DMS 273 (cell line): ENCODE measurements at regions not wholly inside any gene's neighbourhood (a gene's known extent, or its start where the extent isn't known, plus 50 kb on each side); places are given as distances from the start of the nearest gene placed in this dataset.
"Not testable (repeated sequence)": the region's sequence is repeated elsewhere in the genome, so short reads cannot be mapped to it uniquely, and the experiment has no call there.

Experiments used
- DNase-seq: peaks from one replicate; lab custom pipeline; 2025; ENCODE audit not compliant: unreplicated experiment; lab: John Stamatoyannopoulos, UW

DNA sequence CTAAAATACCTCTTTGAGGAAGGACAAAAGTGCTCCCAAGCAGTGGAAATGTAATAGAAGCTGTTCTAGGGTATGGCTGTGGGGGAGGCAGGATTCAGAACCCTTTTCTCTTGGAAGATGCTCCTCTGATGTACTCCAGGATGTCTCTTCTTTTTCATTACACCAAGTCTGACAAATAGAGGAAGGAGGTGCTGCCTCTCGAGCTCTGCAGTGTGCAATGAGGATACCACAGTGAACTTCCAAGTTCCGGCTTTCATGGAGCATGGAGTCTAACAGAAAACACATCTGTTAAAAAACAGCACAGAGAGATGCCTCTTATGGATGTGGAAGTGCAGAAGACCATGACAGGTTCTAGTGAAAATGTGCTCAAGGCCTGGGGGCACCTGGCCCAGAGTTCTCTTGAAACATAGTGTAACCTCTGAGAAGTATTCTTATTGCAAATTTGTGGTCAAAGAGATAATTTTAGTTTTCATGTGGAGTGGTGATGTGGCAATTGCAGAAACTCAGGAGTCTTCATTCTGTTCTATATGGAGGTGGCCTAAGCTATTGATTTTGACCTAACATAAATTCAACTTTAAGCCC, 362.0 kb upstream of the CITED2 start:
- DNase-seq, result no peak

DNA sequence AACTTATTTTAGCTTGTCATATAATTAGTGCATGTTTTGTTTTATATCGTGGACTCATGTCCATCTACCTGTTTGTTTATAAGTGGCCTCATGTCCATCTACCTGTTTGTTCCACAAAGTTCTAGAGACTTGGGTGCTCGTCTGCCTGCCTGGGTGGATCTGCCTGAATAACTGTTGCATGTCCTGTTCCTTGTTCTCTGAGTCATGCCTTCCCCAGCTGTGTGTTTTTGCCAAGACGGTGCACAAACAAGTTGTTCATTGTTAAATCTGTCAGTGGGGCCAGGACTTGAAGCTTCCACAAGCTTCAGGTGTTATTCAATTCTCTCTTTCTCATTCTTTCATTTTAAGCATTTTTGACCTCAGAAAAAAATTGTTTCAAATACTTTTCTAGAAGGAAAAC, 358.0 kb upstream of the CITED2 start:
- no peak for DNase-seq

DNA sequence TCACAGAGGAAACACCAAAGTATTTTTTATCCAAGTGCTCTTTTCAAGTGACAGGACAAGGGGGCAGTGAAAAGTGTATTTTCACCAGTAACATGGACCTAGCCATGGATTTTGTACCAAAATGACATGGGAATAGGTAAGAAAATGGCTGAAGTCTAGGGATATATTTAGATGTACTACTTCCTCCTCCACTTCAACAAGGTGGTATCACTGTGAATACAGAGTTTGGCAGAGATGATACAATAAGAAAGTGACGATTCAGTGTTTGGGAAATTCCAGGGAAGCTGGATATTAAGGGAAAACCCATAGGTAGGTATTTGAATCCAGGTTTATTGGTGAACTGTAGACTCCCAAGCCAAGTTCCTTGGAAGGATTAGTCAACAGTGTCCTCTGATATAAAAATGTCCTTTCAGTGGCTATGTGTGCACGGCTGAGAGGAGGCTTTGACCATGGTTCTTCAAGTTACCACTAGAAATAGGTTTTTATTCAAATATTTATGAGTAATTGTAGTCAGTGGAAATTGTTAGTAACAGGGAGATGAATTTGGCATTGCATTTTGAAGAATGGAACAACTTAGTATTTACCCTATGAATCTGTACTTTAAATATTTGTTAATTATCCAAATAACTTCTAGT, 356.0 kb upstream of the CITED2 start:
- DNase-seq, result no peak

DNA sequence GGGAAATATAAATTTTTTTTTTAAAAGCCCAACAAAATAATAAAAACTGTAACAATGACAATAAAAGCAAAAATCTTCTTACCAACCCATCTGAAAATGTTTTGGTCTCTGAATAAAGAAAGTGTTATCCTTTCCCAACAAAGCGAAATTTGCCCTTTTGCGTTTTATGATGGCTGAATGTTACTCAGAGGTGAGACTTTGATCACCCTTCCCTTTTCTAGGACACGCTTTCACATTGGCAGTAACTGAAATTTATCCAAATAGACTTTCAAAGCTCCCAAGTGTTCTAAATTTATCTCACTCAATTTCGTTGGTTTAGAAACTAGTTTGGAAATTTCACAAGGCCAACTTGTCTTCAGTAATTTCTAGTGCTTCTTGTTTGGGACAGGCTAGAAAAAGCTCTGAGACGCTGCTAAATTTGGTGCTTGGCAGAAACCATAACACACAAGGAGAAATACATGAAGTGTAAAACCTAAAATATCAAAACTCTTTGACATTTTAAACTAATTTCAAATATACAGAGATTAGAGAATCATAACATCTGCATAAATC, 354.5 kb upstream of the CITED2 start:
- DNase-seq, result no peak

DNA sequence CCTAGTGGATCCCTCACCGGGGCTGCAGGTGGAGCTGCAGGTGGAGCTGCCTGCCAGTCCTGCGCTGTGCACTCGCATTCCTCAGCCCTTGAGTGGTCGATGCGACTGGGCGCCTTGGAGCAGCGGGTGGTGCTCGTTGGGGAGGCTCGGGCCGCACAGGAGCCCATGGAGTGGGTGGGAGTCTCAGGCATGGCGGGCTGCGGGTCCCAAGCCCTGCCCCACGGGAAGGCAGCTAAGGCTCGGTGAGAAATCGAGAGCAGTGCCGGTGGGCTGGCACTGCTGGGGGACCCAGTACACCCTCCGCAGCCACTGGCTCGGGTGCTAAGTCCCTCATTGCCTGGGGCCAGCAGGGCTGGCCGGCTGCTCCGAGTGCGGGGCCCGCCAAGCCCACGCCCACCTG, 351.8 kb upstream of the CITED2 start:
- DNase-seq, result not testable (repeated sequence)

DNA sequence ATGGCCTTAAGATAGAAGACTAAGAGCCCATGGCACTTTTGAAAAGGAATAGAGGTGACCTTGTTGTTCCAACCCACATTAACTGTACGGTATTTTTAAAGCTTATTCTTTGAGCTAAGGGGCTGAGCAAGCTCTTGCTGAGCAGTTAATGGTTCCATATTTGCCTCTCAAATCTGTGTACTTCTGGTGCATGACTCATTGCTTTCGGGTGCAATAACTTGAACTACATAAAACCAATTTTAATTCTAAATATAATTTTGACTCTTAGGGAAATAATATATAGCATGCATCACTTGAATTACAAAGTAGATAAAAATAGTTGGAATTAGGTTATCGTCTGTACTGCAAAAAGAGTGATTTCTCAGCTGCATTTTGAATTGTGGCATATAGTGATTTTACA, 348.1 kb upstream of the CITED2 start:
- DNase-seq, result no peak

DNA sequence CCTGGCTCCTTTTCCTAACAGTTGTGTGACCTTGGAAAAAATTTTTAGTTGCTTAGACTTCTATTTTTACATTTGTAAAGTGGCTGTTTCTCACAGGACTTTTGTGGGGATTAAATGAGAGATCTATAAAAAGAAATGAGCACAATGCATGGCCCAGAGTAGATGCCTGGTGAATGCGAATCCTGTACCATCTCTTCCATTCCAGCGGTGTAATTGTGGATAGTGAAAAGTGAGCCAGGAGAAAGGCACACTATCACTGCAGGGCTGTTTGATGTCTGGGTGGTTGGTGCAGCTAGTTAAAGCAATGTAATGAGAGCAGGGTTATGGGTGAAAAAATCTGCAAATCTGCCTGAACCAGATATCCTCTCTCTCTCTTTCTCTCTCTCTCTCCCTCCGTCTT, 347.5 kb upstream of the CITED2 start:
- DNase-seq, result no peak

DNA sequence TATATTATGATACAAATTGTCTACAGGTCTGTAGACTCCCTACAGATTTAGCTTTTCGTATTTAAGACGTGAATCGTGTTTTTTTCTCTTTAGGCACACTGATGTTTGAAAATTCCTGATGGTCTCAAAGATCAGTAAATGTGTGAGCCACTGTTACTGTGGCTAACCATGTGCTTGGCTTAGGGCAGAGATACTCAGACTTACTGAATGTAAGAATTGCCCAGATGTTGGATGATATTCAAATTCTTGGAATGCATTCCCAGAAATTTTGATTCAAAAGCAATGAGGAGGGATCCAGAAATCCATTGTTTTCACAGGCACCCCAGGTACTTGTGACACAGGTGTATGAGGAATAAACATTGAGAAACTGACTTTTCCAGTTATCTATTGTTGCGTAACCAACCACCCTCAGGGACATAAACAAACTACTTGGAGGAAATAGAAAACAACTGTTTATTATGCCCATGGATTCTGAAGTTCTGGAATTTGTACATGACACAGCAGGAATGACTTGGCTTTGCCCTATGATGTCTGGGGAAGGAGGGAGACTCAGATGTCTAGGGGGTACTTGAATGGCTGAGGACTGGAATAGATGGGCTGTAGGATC, 339.6 kb upstream of the CITED2 start:
- DNase-seq, result no peak

DNA sequence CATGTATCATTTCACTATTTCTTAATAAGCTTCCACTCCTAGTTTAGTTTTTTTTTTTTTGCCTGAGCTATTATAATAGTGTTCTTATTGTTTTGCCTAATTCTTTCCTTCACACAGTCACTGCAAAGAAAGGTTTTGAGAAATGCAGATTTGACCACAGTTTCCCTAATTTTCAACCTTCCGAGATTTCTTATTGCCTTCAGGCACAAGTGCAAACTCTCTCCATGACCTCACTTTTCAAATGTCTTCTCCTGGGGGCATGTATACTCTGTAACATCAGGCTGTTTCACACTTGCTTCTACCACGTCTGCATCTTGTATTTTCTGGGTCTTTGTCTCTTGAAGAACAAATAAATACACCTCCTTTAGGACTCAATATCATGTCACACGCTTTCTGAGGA, 339.0 kb upstream of the CITED2 start:
- no peak for DNase-seq

DNA sequence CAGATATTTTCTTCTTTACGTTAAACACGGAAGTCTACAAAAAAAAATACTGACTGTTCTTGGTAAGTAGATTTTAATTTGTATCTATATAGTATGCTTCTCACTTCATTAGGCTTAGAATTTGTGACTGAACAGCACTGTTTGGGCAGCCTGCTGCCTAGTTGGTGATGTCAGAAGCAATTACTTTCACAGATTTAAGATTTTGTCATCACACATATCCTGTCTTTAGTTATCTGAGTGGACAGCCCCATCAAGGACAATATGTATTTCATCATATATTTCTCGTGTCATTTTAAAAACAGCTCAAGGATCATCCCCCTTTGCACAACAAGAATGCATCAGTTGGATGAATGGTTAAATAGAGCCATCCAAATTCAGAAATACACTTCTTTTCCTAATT, 338.4 kb upstream of the CITED2 start:
- no peak for DNase-seq

DNA sequence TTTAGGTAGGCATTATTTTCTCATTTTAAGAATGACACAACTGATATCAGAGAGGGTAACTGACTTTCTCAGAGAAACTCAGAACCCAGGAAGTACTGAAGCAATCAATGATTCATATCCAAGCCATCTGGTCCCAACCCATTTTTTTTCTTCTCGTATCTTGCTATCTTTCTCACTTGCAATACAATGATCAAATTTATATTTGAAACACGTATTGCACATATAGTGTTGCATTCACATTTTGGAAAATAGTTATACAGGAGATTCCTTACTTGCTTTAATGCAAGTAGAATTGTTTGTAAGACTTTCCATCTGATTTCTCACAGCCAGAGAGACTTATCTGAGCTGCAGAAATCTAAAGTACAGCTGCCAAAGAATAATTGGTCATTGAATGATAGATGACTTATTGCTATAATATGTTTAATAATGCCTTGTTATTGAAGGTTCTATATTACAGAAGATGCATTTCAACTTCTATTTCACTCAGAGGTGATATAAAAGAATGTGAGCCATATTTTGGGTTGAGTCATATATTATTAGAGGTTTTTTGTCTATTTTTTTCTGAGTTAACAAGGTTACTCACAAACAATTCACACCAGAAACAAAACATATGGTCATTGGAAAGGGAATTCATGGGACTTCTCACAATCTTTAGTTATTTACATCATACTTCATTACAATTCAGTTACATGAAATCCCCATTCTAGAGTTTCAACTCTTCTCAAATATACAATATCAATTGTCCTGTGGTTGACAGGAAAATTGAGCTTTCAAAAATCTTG, 337.5 kb upstream of the CITED2 start:
- DNase-seq, result peak; percentile 10

DNA sequence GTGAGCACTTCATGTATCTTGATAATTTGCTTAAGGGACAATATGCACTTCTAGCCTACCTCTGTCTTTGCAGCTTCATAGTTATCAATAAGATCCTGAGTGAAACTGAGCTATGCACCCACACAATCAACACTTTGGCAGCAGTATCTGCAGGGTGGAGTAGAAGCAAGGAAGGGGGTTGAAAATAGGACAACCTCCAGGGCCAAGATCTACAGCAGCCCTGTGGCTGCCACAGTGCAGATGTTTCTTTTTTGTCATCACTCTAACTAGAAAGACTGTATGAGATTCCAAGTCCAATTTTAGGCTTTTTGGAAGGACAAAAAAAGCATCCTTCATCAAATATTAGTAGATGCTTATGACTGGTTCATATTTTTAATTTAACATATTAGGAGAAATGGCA, 336.1 kb upstream of the CITED2 start:
- DNase-seq, result no peak

DNA sequence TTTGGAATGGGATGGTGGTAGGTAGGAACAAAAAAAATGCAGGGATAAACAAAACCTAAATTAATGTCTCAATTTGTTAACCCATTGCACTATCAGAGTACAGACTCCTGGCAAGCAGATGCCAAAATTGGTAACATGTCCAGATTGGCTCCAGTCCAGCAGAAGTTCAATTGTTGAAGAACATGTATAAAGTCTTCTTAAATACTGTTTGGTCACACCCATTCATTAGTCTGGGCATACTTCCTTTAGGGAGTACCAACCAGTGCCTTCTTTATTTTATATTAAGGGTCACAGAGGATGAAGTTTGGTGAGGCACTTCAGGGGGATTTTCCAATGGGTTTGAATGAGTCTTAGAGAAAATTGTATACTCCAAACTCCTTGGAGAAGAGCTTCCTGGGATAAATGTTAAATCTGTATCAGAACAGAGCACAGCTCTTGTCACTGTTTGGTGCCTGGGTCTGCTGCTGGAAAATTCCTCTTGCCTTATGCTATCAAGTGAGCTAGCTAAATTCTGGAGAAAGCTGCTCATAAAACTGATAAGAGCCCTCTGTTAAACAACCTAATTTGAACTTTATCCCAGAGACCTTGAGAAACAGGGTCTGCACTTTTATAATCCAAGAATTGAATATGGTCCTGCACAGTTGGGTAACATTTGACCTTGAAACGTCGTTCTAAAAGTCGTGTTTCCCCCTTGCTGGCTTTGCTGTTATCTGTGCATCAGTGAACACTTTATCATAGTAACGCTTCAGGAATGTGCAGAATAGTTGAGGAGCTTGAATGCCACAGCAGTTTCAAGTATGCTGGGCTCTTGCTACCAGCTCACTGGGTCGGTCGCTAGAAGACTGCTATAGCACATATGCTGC, 334.1 kb upstream of the CITED2 start:
- DNase-seq, result no peak

DNA sequence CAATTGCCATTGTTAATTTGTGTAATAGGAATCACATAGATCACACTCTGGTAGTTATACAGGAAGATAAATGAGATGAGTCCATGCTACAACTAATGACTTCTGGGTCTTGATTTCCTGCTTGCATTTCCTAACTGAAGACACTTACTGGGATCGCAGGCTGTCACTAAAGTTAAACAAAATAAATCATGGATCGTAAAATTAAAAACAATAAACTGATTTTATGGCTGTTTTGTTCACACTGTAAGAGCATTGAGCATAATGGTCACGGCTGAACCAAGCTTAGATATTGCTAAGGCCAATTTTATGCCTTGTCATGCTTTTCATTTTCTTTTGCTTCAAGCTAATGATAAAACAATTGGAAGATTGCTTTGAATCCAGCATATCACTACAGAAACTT, 332.5 kb upstream of the CITED2 start:
- DNase-seq, result no peak

DNA sequence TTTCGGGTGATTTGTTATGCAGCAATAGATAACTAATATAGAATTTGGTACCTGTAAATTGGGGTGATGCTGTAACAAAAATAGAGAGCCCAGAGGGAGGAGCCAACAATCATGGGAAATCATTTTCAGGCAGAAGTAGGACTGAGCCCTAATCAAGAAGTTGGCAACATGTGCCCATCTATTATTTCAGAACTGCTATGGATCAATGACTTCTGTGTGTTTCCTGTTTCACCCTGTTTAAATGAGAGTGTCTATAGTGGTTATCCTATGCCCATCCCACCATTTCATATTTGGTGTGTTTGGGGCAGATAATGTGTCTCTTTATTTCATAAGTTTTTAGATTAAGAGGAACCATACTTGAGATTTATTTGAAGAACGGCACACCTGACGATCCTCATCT, 330.8 kb upstream of the CITED2 start:
- no peak for DNase-seq

DNA sequence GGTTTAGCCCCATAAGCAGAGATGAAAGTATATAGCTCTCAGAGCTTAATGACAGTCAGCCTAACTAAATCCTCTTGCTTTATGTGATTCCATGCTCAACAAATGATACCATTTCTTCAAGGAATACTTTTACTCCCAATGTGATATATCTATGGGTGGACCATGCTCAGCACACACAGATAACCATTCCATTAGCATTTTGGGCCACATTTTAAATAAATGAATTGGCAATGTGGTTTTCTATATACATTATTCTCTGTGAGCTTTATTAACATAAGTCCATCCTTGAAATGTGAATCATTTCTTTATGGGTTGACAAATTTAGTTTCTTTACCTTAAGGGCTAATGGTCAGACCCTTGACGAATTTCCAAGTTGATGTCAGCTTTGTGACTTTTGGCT, 329.3 kb upstream of the CITED2 start:
- no peak for DNase-seq

DNA sequence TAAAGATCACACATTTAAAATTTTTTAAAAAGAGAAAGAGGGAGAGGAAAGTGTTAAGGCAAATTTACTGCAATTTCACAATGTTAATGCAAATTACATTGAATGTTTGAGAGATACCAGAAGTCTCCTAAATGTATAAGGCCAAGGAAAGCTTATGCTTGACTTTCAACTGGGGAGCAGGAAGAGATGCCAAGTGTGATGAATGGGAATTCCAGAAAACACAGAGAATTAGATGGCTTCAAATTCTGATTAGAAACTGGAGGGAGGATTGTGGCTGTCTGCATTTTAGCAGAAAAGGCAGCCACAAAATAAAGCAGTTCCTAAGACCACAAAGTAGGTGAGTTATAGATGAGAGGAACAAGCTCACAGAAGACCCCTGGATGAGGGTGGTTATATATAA, 328.3 kb upstream of the CITED2 start:
- DNase-seq, result no peak

DNA sequence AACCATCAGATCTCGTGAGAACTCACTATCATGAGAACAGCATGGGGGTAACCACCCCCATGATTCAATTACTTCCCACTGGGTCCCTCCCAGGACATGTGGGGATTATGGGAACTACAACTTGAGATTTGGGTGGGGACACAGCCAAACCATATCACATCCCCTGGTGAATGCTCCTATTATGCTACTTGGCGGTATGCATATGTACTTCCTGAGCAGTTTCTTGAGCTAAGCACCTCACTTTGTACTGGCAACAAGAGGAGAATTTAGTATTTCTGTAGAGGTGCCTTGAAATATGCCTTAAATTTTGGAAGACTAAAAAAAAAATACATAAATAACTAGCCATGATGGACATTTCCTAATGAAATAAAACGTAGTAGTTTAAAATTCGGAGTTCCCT, 327.2 kb upstream of the CITED2 start:
- no peak for DNase-seq

DNA sequence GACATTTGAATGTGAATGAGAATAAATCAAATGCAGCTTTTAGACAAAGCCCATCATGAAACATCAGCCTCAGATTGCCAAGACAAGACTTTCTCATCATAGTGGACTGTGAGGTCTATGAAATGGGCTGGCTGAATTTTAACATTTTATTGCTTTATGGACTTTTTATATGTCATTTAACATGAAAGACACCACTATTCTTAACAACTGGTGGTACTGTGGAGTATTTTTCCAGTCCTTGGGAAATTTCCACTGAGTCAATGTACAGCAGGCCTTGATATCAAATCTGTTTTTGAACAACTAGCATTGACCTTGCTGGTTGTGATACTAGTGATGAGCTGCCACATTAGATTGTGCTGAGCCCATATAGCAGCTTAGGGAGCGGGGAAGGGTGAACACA, 326.6 kb upstream of the CITED2 start:
- no peak for DNase-seq

DNA sequence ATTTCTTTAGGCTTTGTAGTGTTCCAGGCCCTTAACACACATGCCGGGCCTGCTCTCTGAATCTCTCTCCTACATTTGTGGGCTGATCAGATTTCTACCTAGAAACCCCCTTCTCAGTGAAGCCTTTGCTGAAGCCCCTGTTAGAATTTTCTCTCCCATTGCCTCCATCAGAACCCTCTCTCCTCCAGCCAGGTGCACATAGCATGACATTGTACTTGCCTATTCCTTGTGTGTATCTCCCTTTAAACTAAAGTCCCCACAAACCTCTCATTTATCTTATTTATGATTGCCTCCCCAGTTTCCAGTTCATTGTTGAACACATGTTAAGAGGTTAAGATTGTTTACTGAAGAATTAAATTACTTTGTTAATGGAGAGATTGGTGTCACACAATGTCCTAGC, 325.5 kb upstream of the CITED2 start:
- DNase-seq, result no peak

DNA sequence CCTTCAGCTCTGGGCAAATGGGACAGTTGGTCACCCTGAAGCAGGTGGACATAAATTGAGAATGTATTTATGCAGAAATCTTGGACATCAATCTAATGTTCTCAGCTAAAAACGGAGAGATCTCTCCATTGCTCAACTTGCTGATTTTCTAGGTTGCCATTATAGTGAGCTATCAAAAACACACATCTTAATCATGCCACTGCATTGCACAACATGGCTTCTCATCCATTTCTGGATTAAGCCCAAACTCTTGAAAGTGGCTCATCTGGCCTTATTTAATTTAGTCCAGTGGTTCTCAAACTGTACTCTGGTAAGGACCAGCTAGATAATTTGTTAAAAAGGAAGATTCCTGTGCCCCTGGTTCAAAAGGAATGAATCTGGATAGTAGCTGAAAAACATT, 324.9 kb upstream of the CITED2 start:
- DNase-seq, result no peak
